ENCODE measurements at regions not wholly inside any gene's neighbourhood (a gene's known extent, or its start where the extent isn't known, plus 50 kb on each side); places are given as distances from the start of the nearest gene placed in this dataset.

DNA sequence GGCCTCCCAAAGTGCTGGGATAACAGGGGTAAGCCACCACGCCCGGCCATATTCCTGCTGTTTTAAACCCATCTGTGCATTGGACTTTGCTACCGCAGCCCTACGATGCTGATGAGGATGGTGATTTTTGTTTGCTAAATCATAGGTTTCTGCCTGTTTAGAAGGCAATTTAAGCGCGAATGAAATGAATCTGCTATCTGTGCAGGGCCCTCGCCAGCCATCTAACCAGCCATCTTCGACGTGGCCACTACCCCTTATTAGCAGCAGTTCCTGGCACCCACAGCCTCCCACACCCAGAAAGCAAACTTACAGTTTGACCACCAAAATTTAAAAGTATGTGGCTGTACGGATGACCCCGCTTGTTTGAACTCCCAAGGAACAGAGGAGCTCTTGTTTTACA is 178.5 kb downstream of the SHOX start:
- no peak for TF ChIP-seq POLR2AphosphoS5 (IDR thresholded peaks at IDR 0.05; ENCODE audit: low read depth, low read length)
- TF ChIP-seq, protein P1, sequence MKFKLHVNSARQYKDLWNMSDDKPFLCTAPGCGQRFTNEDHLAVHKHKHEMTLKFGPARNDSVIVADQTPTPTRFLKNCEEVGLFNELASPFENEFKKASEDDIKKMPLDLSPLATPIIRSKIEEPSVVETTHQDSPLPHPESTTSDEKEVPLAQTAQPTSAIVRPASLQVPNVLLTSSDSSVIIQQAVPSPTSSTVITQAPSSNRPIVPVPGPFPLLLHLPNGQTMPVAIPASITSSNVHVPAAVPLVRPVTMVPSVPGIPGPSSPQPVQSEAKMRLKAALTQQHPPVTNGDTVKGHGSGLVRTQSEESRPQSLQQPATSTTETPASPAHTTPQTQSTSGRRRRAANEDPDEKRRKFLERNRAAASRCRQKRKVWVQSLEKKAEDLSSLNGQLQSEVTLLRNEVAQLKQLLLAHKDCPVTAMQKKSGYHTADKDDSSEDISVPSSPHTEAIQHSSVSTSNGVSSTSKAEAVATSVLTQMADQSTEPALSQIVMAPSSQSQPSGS (IDR thresholded peaks at IDR 0.05; ENCODE audit: low read length), result no peak
- TF ChIP-seq TBP (IDR thresholded peaks at IDR 0.05; ENCODE audit: low read depth, low read length), result no peak
- no peak for TF ChIP-seq CREB1 (IDR thresholded peaks at IDR 0.05)
- TF ChIP-seq CBX5 (IDR thresholded peaks at IDR 0.05; ENCODE audit: low read depth, low read length), result no peak
- no peak for TF ChIP-seq PHF8 (conservative IDR thresholded peaks at IDR 0.05; ENCODE audit: low read depth, low read length)
- TF ChIP-seq, protein P2, sequence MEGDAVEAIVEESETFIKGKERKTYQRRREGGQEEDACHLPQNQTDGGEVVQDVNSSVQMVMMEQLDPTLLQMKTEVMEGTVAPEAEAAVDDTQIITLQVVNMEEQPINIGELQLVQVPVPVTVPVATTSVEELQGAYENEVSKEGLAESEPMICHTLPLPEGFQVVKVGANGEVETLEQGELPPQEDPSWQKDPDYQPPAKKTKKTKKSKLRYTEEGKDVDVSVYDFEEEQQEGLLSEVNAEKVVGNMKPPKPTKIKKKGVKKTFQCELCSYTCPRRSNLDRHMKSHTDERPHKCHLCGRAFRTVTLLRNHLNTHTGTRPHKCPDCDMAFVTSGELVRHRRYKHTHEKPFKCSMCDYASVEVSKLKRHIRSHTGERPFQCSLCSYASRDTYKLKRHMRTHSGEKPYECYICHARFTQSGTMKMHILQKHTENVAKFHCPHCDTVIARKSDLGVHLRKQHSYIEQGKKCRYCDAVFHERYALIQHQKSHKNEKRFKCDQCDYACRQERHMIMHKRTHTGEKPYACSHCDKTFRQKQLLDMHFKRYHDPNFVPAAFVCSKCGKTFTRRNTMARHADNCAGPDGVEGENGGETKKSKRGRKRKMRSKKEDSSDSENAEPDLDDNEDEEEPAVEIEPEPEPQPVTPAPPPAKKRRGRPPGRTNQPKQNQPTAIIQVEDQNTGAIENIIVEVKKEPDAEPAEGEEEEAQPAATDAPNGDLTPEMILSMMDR (IDR thresholded peaks at IDR 0.05; ENCODE audit: control extremely low read depth in 1 of 3, insufficient read depth in 1 of 3, low read depth in 1 of 3, low read length in 3 of 3), result no peak
- TF ChIP-seq RFX5 (IDR thresholded peaks at IDR 0.05; ENCODE audit: borderline replicate concordance, low read depth, low read length), result no peak

All from H1 (cell line).